WTC11 (cell line): ENCODE measurements at regions not wholly inside any gene's neighbourhood (a gene's known extent, or its start where the extent isn't known, plus 50 kb on each side); places are given as distances from the start of the nearest gene placed in this dataset.

ENCODE experiments used
- ATAC-seq: fragments of 200-7000 bp; cut with Tn5 transposase; 2 replicates; pipeline ENCODE4 v1.10.0; 2021; ENCODE audit warnings: mild to moderate bottlenecking, moderate library complexity
- CTCF ChIA-PET: fragments of 300-600 bp; sonication (Branson Sonifier 250); formaldehyde crosslinking; loops from one replicate; lab custom pipeline; 2021; ENCODE audit warnings: antibody characterized with exemption; lab: Charles Lee
- POLR2A ChIA-PET: fragments of 350-600 bp; sonication (Branson Sonifier 250); formaldehyde crosslinking; loops from one replicate; lab custom pipeline; 2021; ENCODE audit warnings: antibody characterized with exemption; lab: Charles Lee
- DNase-seq: peaks from one replicate; pipeline ENCODE4 v3.0.0; 2021; ENCODE audit warnings: low spot score
- H3K27ac Mint-ChIP-seq: 2 replicates; pipeline ENCODE4 v1.8.0; 2021; ENCODE audit warnings: mixed read lengths
- H3K27me3 Mint-ChIP-seq: 2 replicates; pipeline ENCODE4 v1.8.0; 2021; ENCODE audit warnings: low read depth, mild to moderate bottlenecking, moderate library complexity, mixed read lengths
- H3K36me3 Mint-ChIP-seq: 2 replicates; pipeline ENCODE4 v1.8.0; 2021; ENCODE audit warnings: mixed read lengths
- H3K4me1 Mint-ChIP-seq: 2 replicates; pipeline ENCODE4 v1.8.0; 2022; ENCODE audit warnings: mixed read lengths
- H3K4me3 Mint-ChIP-seq: 2 replicates; pipeline ENCODE4 v1.8.0; 2021; ENCODE audit warnings: mild to moderate bottlenecking, moderate library complexity, mixed read lengths
- H3K9me3 Mint-ChIP-seq: 2 replicates; pipeline ENCODE4 v1.8.0; 2021; ENCODE audit warnings: mixed read lengths
- EMX1 ChIP-seq: fragments of 250-450 bp; sonication (Bioruptor Pico); IDR thresholded peaks from 2 replicates; pipeline ENCODE4 v1.8.0; 2021; ENCODE audit warnings: mild to moderate bottlenecking
- FOXJ3 ChIP-seq: sonication (generic); formaldehyde crosslinking; IDR thresholded peaks from 2 replicates; pipeline ENCODE4 v1.9.0; 2021; ENCODE audit warnings: missing genetic modification reagents, mild to moderate bottlenecking, borderline replicate concordance
- FOXK1 ChIP-seq: sonication (generic); formaldehyde crosslinking; IDR thresholded peaks from 2 replicates; pipeline ENCODE4 v1.8.0; 2022; ENCODE audit warnings: mild to moderate bottlenecking, moderate library complexity, missing genetic modification reagents
- FOXP1 ChIP-seq: sonication (generic); formaldehyde crosslinking; IDR thresholded peaks from 2 replicates; pipeline ENCODE4 v1.8.0; 2022; ENCODE audit warnings: missing genetic modification reagents, mild to moderate bottlenecking, moderate library complexity, borderline replicate concordance
- GTF2I ChIP-seq: fragments of 250-450 bp; sonication (Bioruptor Pico); conservative IDR thresholded peaks from 2 replicates; pipeline ENCODE4 v1.4.0; 2021; ENCODE audit warnings: mild to moderate bottlenecking
- IRF2 ChIP-seq: sonication (generic); formaldehyde crosslinking; IDR thresholded peaks from 2 replicates; pipeline ENCODE4 v1.8.0; 2022; ENCODE audit warnings: low read depth, missing genetic modification reagents, borderline replicate concordance
- JUN ChIP-seq: sonication (generic); formaldehyde crosslinking; IDR thresholded peaks from 2 replicates; pipeline ENCODE4 v1.8.0; 2023; ENCODE audit warnings: mild to moderate bottlenecking, missing genetic modification reagents
- MYBL2 ChIP-seq: sonication (generic); formaldehyde crosslinking; IDR thresholded peaks from 2 replicates; pipeline ENCODE4 v1.8.1; 2023; ENCODE audit warnings: mild to moderate bottlenecking, moderate library complexity, missing genetic modification reagents
- NFYB ChIP-seq: sonication (generic); formaldehyde crosslinking; conservative IDR thresholded peaks from 2 replicates; pipeline ENCODE4 v1.8.0; 2022; ENCODE audit warnings: low read depth, missing genetic modification reagents
- SMAD3 ChIP-seq: sonication (generic); formaldehyde crosslinking; IDR thresholded peaks from 2 replicates; pipeline ENCODE4 v1.8.0; 2022; ENCODE audit warnings: missing genetic modification reagents, mild to moderate bottlenecking, borderline replicate concordance
- SOX15 ChIP-seq: fragments of 250-450 bp; sonication (Bioruptor Pico); IDR thresholded peaks from 2 replicates; pipeline ENCODE4 v1.9.0; 2021; ENCODE audit warnings: mild to moderate bottlenecking
- TEAD4 ChIP-seq: sonication (generic); formaldehyde crosslinking; IDR thresholded peaks from 2 replicates; pipeline ENCODE4 v1.8.0; 2022; ENCODE audit warnings: mild to moderate bottlenecking, missing genetic modification reagents
- ZNF671 ChIP-seq: fragments of 250-450 bp; sonication (Bioruptor Pico); IDR thresholded peaks from 2 replicates; pipeline ENCODE4 v1.8.0; 2021; ENCODE audit warnings: mild to moderate bottlenecking
- TF ChIP-seq, protein P1 (sequence below): sonication (generic); formaldehyde crosslinking; conservative IDR thresholded peaks from 2 replicates; pipeline ENCODE4 v1.8.1; 2023; ENCODE audit warnings: mild to moderate bottlenecking, low read depth, missing genetic modification reagents, moderate library complexity
- TF ChIP-seq, protein P2 (sequence below): fragments of 250-450 bp; sonication (Bioruptor Pico); IDR thresholded peaks from 2 replicates; pipeline ENCODE4 v1.9.0; 2021; ENCODE audit warnings: moderate library complexity, mild to moderate bottlenecking, inconsistent platforms, borderline replicate concordance
- TF ChIP-seq, protein P3 (sequence below): sonication (generic); formaldehyde crosslinking; IDR thresholded peaks from 2 replicates; pipeline ENCODE4 v1.8.0; 2022; ENCODE audit warnings: mild to moderate bottlenecking, missing genetic modification reagents
- TF ChIP-seq, protein P4 (sequence below): fragments of 250-450 bp; sonication (Bioruptor Pico); IDR thresholded peaks from 2 replicates; pipeline ENCODE4 v1.8.0; 2021; ENCODE audit warnings: mild to moderate bottlenecking
- TF ChIP-seq, protein P5 (sequence below): sonication (generic); formaldehyde crosslinking; IDR thresholded peaks from 2 replicates; pipeline ENCODE4 v1.8.0; 2022; ENCODE audit warnings: mild to moderate bottlenecking, missing genetic modification reagents

DNA sequence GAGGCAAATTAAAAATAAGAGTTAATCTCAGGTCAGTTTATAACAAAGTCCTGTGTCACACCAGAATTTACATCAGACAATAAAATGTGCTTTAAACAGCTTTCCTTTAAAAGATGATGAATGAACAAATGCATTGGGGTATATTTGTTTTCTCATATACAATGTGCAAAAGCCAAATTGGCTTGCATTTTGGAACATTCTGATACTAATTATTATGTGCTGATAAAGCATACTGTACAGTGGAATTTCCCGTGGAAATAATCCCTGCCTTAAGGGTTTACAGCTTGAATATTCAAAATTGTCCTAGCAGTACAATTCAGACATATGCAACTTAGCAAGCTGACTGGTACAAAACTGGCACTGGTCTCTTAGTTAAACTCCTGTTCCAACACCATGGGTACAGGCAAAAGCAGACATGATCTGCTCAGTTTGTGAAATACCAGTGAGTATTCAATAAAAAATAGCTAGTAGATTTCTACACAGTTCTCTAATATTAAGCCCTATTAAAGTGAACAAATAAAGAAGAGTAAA is 373.4 kb downstream of the SLITRK1 start (continued):
- no peak for TF ChIP-seq SOX15 (CRISPR knock-in tag)
- TF ChIP-seq MYBL2 (CRISPR knock-in tag): no peak

DNA sequence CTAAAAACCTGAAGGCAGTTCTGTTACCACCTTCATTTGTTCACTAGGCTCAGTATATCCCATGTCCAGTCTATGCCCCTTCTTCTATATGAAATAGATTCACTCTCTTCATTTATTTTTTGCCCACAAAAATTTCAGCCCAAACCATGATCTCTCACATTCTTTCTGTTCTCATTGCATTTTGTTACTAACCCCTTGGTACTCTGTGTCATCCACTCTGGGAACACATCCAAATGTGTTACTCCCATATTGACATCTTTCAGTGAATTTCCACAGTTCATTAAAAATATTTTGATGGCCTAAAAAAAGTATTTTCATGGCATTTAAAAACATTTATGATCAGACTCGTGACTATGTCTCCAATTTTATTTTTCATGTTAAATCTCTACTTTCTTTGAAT is 378.9 kb downstream of the SLITRK1 start:
- DNase-seq (no peak), ATAC-seq (no peak)
- H3K9me3 Mint-ChIP-seq: no peaks in the 10 kb centered on the region
- no peaks in the 10 kb centered on the region for H3K27me3 Mint-ChIP-seq
- TF ChIP-seq, protein P1, sequence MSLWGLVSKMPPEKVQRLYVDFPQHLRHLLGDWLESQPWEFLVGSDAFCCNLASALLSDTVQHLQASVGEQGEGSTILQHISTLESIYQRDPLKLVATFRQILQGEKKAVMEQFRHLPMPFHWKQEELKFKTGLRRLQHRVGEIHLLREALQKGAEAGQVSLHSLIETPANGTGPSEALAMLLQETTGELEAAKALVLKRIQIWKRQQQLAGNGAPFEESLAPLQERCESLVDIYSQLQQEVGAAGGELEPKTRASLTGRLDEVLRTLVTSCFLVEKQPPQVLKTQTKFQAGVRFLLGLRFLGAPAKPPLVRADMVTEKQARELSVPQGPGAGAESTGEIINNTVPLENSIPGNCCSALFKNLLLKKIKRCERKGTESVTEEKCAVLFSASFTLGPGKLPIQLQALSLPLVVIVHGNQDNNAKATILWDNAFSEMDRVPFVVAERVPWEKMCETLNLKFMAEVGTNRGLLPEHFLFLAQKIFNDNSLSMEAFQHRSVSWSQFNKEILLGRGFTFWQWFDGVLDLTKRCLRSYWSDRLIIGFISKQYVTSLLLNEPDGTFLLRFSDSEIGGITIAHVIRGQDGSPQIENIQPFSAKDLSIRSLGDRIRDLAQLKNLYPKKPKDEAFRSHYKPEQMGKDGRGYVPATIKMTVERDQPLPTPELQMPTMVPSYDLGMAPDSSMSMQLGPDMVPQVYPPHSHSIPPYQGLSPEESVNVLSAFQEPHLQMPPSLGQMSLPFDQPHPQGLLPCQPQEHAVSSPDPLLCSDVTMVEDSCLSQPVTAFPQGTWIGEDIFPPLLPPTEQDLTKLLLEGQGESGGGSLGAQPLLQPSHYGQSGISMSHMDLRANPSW: no peak
- no peaks in the 10 kb centered on the region for H3K36me3 Mint-ChIP-seq
- H3K4me3 Mint-ChIP-seq: no peak overlapping the region
- no peak overlapping the region for H3K27ac Mint-ChIP-seq
- POLR2A ChIA-PET: no interaction called here
- H3K4me1 Mint-ChIP-seq: no peaks in the 10 kb centered on the region
- CTCF ChIA-PET: no interaction called here

DNA sequence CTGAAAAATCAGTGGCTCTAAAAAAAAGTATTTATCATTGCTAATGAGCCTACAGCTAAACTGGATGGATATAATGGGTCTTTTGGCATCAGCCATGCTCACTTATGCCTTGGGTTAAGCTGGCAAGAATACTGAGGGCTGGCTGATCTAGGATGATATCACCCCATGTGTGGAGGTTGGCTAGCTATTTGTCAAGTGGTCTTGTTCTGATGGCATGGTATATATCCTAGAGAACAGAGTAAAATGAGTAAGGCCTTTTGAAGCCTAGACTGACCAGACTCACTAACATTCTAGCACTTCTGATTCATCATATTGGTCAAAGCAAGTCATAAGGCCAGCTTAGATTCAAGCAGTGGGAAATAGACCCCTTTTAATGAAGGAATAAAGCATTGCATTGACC is 383.0 kb downstream of the SLITRK1 start:
- Mint-ChIP-seq H3K9me3 (no peaks in the 10 kb centered on the region), H3K4me3 (no peak overlapping the region), H3K36me3 (no peaks in the 10 kb centered on the region)
- no peak for TF ChIP-seq FOXP1 (CRISPR knock-in tag)
- TF ChIP-seq, protein P1: no peak
- TF ChIP-seq, all 79 proteins: peak for 0
- ChIA-PET CTCF (no interaction called here), POLR2A (no interaction called here)
- H3K27ac Mint-ChIP-seq: no peak overlapping the region
- H3K27me3 Mint-ChIP-seq: no peaks in the 10 kb centered on the region
- H3K4me1 Mint-ChIP-seq: no peaks in the 10 kb centered on the region
- DNase-seq (no peak), ATAC-seq (no peak)

DNA sequence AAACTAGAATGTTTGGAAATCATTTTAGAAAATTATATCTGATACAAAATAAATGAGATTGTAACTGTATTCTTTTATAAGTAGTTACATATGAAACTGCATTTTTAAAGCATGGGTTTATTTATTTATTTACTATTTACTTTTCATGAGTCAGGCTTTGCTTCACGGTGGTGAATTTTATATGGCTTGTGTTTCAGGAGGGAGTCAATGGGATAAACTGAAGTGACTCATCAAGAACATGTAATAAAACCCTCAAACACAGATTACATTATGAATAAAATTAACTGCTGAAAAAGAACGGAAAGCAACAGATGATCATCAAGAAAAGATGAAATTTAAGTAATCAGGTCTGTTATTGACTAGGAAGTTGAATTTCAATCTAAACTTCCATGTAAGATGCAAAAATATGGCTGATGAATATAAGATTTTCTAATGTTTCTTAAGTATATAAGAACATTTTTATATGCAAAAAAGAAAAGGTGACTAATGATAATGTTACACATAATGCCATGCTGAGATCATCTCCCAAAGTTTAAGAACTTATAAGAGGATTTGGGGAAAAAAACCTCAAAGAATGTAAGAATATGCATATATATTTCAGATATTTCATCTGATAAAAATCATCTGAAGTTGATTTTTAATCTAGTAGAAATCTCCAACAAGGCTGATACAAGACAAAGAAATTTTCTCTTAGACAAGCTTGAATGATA is 383.6 kb downstream of the SLITRK1 start:
- ChIA-PET CTCF (no interaction called here), POLR2A (no interaction called here)
- H3K27ac Mint-ChIP-seq: no peak overlapping the region
- TF ChIP-seq, protein P2, sequence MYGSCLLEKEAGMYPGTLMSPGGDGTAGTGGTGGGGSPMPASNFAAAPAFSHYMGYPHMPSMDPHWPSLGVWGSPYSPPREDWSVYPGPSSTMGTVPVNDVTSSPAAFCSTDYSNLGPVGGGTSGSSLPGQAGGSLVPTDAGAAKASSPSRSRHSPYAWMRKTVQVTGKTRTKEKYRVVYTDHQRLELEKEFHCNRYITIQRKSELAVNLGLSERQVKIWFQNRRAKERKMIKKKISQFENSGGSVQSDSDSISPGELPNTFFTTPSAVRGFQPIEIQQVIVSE (CRISPR knock-in tag): no peak
- TF ChIP-seq, protein P3, sequence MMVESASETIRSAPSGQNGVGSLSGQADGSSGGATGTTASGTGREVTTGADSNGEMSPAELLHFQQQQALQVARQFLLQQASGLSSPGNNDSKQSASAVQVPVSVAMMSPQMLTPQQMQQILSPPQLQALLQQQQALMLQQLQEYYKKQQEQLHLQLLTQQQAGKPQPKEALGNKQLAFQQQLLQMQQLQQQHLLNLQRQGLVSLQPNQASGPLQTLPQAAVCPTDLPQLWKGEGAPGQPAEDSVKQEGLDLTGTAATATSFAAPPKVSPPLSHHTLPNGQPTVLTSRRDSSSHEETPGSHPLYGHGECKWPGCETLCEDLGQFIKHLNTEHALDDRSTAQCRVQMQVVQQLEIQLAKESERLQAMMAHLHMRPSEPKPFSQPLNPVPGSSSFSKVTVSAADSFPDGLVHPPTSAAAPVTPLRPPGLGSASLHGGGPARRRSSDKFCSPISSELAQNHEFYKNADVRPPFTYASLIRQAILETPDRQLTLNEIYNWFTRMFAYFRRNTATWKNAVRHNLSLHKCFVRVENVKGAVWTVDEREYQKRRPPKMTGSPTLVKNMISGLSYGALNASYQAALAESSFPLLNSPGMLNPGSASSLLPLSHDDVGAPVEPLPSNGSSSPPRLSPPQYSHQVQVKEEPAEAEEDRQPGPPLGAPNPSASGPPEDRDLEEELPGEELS (CRISPR knock-in tag): no peak
- TF ChIP-seq SMAD3 (CRISPR knock-in tag) (no peak), GTF2I (CRISPR knock-in tag) (no peak), JUN (CRISPR knock-in tag) (no peak), IRF2 (CRISPR knock-in tag) (no peak), FOXJ3 (CRISPR knock-in tag) (no peak), ZNF671 (no peak), EMX1 (CRISPR knock-in tag) (no peak), FOXK1 (CRISPR knock-in tag) (no peak), NFYB (no peak), TEAD4 (CRISPR knock-in tag) (no peak)
- TF ChIP-seq, protein P4, sequence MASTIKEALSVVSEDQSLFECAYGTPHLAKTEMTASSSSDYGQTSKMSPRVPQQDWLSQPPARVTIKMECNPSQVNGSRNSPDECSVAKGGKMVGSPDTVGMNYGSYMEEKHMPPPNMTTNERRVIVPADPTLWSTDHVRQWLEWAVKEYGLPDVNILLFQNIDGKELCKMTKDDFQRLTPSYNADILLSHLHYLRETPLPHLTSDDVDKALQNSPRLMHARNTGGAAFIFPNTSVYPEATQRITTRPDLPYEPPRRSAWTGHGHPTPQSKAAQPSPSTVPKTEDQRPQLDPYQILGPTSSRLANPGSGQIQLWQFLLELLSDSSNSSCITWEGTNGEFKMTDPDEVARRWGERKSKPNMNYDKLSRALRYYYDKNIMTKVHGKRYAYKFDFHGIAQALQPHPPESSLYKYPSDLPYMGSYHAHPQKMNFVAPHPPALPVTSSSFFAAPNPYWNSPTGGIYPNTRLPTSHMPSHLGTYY (CRISPR knock-in tag): no peak
- TF ChIP-seq, protein P5, sequence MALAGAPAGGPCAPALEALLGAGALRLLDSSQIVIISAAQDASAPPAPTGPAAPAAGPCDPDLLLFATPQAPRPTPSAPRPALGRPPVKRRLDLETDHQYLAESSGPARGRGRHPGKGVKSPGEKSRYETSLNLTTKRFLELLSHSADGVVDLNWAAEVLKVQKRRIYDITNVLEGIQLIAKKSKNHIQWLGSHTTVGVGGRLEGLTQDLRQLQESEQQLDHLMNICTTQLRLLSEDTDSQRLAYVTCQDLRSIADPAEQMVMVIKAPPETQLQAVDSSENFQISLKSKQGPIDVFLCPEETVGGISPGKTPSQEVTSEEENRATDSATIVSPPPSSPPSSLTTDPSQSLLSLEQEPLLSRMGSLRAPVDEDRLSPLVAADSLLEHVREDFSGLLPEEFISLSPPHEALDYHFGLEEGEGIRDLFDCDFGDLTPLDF (CRISPR knock-in tag): no peak
- no peak for ATAC-seq
- H3K4me3 Mint-ChIP-seq: no peak overlapping the region
- no peaks in the 10 kb centered on the region for H3K9me3 Mint-ChIP-seq
- no peaks in the 10 kb centered on the region for H3K4me1 Mint-ChIP-seq
- no peaks in the 10 kb centered on the region for H3K36me3 Mint-ChIP-seq
- no peak for DNase-seq
- no peaks in the 10 kb centered on the region for H3K27me3 Mint-ChIP-seq
